HG02798 (cell line): ENCODE measurements at regions not wholly inside any gene's neighbourhood (a gene's known extent, or its start where the extent isn't known, plus 50 kb on each side); places are given as distances from the start of the nearest gene placed in this dataset.
A peak's percentile ranks its signal among the peaks of the same experiment; 100 is the strongest.

ENCODE experiments used
- ATAC-seq: cut with Tn5 transposase; IDR thresholded peaks from one replicate; pipeline ENCODE4 v1.9.1; 2021; ENCODE audit warnings: mild to moderate bottlenecking; ENCODE audit not compliant: unreplicated experiment, poor library complexity

DNA sequence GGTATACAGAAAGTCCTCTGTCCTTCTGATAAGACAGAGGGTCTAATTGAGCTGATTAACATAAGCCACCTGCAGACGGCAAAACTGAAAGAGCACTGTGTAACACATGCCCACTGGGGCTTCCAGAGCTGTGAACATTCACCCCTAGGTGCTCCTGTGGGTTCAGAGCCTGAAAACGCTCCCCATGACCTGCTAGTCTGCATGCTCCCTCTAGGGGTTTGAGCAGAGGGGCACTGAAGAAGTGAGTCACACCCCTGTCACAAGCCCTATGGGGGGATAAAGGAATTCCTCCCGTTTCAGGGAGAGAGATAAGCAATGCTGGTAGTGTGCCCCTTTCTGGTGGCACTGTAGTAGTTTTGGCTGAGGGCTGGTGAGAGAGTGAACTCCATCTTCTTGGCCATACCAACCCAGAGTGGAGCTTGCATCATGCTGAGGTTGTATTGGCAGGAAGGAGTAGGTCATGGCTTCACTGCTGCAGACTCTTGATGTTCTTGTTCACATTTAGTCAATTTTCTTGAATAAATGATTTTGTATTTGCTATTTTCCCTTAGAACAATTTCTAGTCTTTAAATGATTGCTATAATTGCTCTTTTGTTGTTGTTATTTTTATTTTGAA is 637.5 kb upstream of the MAN1A1 start:
- peak; percentile 56 for ATAC-seq

GRCh38 chr6:119985952-119986736 is 636.6 kb upstream of the MAN1A1 start:
- ATAC-seq = no peak

GRCh38 chr6:119980802-119981201 is 631.2 kb upstream of the MAN1A1 start:
- no peak for ATAC-seq

DNA sequence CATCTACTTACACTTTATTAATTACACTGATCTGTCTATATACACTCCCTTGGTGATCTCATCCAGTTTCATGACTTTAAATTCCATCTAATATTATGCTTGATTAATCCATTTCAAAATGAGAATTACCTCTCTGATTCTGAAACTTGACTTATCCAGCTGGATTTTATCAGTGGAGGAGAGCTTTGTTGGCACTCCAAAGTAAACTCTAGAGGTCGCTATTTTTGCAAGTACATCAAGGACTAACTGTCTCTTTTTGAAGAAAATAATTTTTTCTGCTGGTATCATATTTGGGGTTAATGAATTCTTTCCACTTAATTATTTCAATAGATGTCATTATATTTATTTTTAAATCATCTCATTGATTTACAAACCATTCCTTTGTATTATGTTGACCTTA is 630.3 kb upstream of the MAN1A1 start:
- no peak for ATAC-seq

DNA sequence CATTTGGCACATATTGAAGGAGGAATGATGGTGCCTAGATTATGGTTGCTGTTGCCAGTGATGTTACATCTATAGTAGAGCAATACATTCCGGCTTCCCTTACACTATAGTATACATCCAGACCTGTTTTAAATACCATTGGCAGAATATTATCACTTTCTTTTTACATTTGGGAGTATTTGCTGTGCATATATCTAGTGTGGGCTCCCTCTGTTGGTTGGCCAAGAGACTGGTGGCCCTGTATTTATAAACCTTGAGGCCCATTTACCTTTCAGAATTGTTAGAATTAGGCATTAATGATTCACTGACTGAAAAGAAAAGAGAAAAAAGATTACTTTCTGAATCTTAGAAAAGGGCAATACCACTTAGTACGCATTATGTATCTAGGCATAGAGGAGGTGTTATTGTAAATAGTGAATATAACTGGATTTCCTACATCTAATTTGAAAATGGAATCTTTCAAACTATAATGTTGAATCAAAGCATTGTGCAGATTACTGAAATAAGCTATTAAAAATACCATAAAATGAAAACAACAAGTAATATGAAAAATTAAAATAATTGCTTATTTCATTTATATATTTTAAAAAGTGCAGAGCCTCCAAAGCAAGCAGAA is 628.8 kb upstream of the MAN1A1 start:
- peak; percentile 72 for ATAC-seq

- ATAC-seq = no peak
Measured at GRCh38 chr6:119974430-119975159, 625.0 kb upstream of the MAN1A1 start.

GRCh38 chr6:119966484-119966883 is 616.9 kb upstream of the MAN1A1 start:
- ATAC-seq = peak; percentile 72

- ATAC-seq = no peak
Measured at GRCh38 chr6:119965900-119966299, 616.3 kb upstream of the MAN1A1 start.

DNA sequence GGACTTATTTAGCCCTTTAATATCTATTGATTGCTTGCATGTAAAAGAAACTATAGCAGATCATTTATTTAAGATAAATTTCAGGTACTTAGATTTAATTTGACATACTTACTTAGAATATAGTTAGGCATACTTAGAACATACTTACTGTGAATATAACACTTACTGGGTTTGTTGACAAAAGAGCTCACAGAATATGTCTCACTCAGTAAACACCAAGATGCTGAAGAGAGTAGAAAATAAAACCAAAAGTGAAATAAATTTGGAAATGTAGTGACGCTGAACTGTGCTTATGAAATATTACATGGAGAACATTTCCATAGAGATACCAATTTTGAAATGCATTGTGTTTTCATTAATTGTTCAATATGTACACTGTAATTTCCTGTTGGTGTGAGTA is 615.4 kb upstream of the MAN1A1 start:
- no peak for ATAC-seq

- no peak for ATAC-seq
Measured at GRCh38 chr6:119962505-119962904, 612.9 kb upstream of the MAN1A1 start.

- no peak for ATAC-seq
Measured at GRCh38 chr6:119961450-119961849, 611.9 kb upstream of the MAN1A1 start.

GRCh38 chr6:119960456-119960855 is 610.9 kb upstream of the MAN1A1 start:
- ATAC-seq = no peak

DNA sequence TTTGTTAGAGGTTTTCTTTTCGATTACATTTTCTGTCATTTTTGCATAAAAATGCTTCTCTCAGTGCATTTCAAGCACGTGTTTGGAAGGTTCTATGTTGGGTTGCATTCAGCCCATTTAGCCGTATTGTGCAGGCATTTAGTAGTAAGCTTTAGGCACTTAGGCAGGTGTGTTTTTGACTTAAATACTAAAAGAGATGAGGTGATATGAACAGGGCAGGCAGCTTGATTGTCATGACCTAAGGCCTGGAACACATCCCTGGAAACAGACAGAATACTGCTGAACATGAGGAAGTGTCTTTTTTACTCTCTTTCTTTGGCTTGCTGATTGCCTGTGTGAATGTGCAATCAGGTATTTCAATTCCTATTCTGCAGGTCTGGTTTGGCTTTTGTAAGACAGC is 610.5 kb upstream of the MAN1A1 start:
- ATAC-seq = no peak

GRCh38 chr6:119957195-119957594 is 607.6 kb upstream of the MAN1A1 start:
- no peak for ATAC-seq

GRCh38 chr6:119952696-119953095 is 603.1 kb upstream of the MAN1A1 start:
- ATAC-seq = no peak

DNA sequence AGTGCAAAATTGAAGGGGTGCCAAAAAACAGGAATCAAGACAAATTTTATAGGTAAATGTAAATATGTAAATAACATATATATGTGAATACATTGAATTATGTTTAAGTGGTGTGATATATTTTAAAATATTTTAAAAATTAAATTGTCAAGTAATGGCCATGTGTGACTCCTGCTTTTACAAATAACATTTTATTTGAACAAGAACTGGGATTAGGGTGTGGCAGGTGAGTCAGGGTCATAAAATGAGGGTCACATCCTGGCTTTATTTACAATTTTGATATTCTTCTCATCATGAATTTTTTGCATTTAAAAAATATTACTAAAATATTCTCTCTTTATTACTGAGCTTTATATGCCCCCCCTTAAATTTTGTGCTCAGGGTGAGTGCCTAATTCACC is 601.1 kb upstream of the MAN1A1 start:
- no peak for ATAC-seq

DNA sequence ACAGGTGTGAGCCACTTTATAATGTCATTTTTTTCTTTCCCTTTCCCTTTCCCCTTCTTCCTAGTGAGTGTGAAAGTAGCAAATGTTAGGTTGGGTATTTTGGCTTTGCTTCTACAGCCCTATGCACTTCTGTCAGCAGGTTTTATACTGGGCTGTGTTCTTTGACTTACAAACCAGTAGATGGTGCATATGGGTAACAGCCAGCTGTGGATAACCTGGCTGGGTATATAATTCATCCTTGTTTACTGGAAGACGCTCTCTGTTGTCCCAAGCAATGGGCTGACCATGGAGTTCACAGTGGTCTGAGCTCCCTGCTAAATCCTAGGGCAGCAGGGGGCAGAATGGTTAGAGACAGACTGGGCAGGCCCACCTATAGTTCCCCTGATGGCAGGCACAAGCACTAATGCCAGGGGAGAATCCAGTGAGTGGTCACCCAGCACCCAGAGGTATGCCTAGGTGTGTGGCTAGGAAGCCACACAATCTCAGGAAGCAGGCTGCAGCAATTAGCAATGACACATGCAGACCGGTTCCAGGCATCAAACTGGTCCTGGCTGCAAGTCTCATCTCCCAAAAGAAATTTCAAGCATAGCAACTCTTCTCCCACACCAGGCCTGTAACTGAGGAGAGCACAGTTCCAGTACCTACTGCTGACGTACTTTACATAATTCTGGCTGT is 592.7 kb upstream of the MAN1A1 start:
- no peak for ATAC-seq

GRCh38 chr6:119938752-119939151 is 589.2 kb upstream of the MAN1A1 start:
- no peak for ATAC-seq

- ATAC-seq = no peak
Measured at GRCh38 chr6:119934816-119935215, 585.3 kb upstream of the MAN1A1 start.

- ATAC-seq = no peak
Measured at GRCh38 chr6:119929121-119929520, 579.6 kb upstream of the MAN1A1 start.
